Panc1 (cell line): ENCODE measurements at regions not wholly inside any gene's neighbourhood (a gene's known extent, or its start where the extent isn't known, plus 50 kb on each side); places are given as distances from the start of the nearest gene placed in this dataset.

ENCODE experiments used
- CTCF ChIP-seq: fragments of 450-650 bp; IDR thresholded peaks from 2 replicates; pipeline ENCODE4 v1.5.1; 2017; ENCODE audit warnings: mild to moderate bottlenecking
- POLR2AphosphoS5 ChIP-seq: IDR thresholded peaks from 2 replicates; pipeline ENCODE4 v1.6.1; 2012; ENCODE audit warnings: mild to moderate bottlenecking, low read depth, low read length, moderate library complexity
- REST ChIP-seq, 2 experiments: IDR thresholded peaks; 2 replicates each; pipeline ENCODE4 v1.6.1; 2011 to 2012; ENCODE audit warnings: low read depth in 2 of 2, control low read depth in 1 of 2, low read length in 1 of 2, mild to moderate bottlenecking in 1 of 2, moderate library complexity in 1 of 2; ENCODE audit not compliant: insufficient read depth in 1 of 2
- SIN3A ChIP-seq: IDR thresholded peaks from 2 replicates; pipeline ENCODE4 v1.6.1; 2012; ENCODE audit warnings: low read depth, mild to moderate bottlenecking, low read length, moderate library complexity, borderline replicate concordance; ENCODE audit not compliant: insufficient read depth

GRCh38 chr5:5069851-5070250 is 70.3 kb upstream of the ADAMTS16 start:
- TF ChIP-seq CTCF (no peak), REST (IDR thresholded peaks at IDR 0.05; ENCODE audit: insufficient read depth in 1 of 2, low read depth in 2 of 2, low read length in 1 of 2) (no peak), SIN3A (no peak), POLR2AphosphoS5 (no peak)
